HG03575 (cell line): ENCODE measurements at regions not wholly inside any gene's neighbourhood (a gene's known extent, or its start where the extent isn't known, plus 50 kb on each side); places are given as distances from the start of the nearest gene placed in this dataset.

Experiments
- ATAC-seq: cut with Tn5 transposase; IDR thresholded peaks from one replicate; pipeline ENCODE4 v1.9.1; 2021; ENCODE audit not compliant: unreplicated experiment, insufficient number of reproducible peaks, low FRiP score; ENCODE audit errors: extremely low read depth

- no peak for ATAC-seq
Measured at GRCh38 chr4:19703391-19703790, 548.3 kb upstream of the SLIT2 start.

GRCh38 chr4:19700992-19701391, 550.7 kb upstream of the SLIT2 start:
- no peak for ATAC-seq

- no peak for ATAC-seq
Measured at GRCh38 chr4:19698961-19699360, 552.7 kb upstream of the SLIT2 start.

GRCh38 chr4:19694812-19695211, 556.9 kb upstream of the SLIT2 start:
- ATAC-seq = no peak

GRCh38 chr4:19693936-19694570, 557.7 kb upstream of the SLIT2 start:
- ATAC-seq = no peak

GRCh38 chr4:19689511-19689910, 562.2 kb upstream of the SLIT2 start:
- no peak for ATAC-seq

- ATAC-seq = no peak
Measured at GRCh38 chr4:19686456-19686855, 565.2 kb upstream of the SLIT2 start.

- ATAC-seq = no peak
Measured at GRCh38 chr4:19684084-19684483, 567.6 kb upstream of the SLIT2 start.

- no peak for ATAC-seq
Measured at GRCh38 chr4:19683426-19683825, 568.3 kb upstream of the SLIT2 start.

- no peak for ATAC-seq
Measured at GRCh38 chr4:19677211-19677610, 574.5 kb upstream of the SLIT2 start.

GRCh38 chr4:19675172-19675811, 576.4 kb upstream of the SLIT2 start:
- ATAC-seq = no peak

GRCh38 chr4:19659101-19659500, 592.6 kb upstream of the SLIT2 start:
- ATAC-seq = no peak

- ATAC-seq = no peak
Measured at GRCh38 chr4:19657856-19658255, 593.8 kb upstream of the SLIT2 start.

- ATAC-seq = no peak
Measured at GRCh38 chr4:19655666-19656065, 596.0 kb upstream of the SLIT2 start.

- no peak for ATAC-seq
Measured at GRCh38 chr4:19650903-19651864, 600.5 kb upstream of the SLIT2 start.

- no peak for ATAC-seq
Measured at GRCh38 chr4:19645589-19645988, 606.1 kb upstream of the SLIT2 start.

GRCh38 chr4:19636451-19636850, 615.3 kb upstream of the SLIT2 start:
- ATAC-seq = no peak

GRCh38 chr4:19631814-19632213, 619.9 kb upstream of the SLIT2 start:
- ATAC-seq = no peak

GRCh38 chr4:19623866-19624265, 627.8 kb upstream of the SLIT2 start:
- no peak for ATAC-seq
